GM12878 (cell line): ENCODE measurements at regions not wholly inside any gene's neighbourhood (a gene's known extent, or its start where the extent isn't known, plus 50 kb on each side); places are given as distances from the start of the nearest gene placed in this dataset.

Experiments used
- ATF7 ChIP-seq: fragments of 450-650 bp; IDR thresholded peaks from 2 replicates; pipeline ENCODE4 v1.6.1; 2016; ENCODE audit warnings: low read depth, mild to moderate bottlenecking
- GABPA ChIP-seq: IDR thresholded peaks from 2 replicates; pipeline ENCODE4 v1.6.1; 2014; ENCODE audit warnings: antibody characterized with exemption, low read depth, mild to moderate bottlenecking, inconsistent platforms
- KAT2A ChIP-seq: conservative IDR thresholded peaks from 2 replicates; pipeline ENCODE4 v1.6.1; 2011; ENCODE audit warnings: low read depth, low read length; ENCODE audit not compliant: control insufficient read depth
- LARP7 ChIP-seq: fragments of 450-650 bp; IDR thresholded peaks from 2 replicates; pipeline ENCODE4 v1.6.1; 2017; ENCODE audit warnings: mild to moderate bottlenecking
- MXI1 ChIP-seq: fragments of 150-350 bp; IDR thresholded peaks from 2 replicates; pipeline ENCODE4 v1.6.1; 2011; ENCODE audit warnings: low read depth, mild to moderate bottlenecking, inconsistent platforms, low read length, improper control_type of control experiment
- MYB ChIP-seq: fragments of 150-350 bp; IDR thresholded peaks from 2 replicates; pipeline ENCODE4 v1.6.1; 2014; ENCODE audit warnings: mild to moderate bottlenecking, low read depth, low read length, borderline replicate concordance
- RBBP5 ChIP-seq: fragments of 200-600 bp; sonication (generic); conservative IDR thresholded peaks from 2 replicates; pipeline ENCODE4 v1.6.1; 2016
- SMAD1 ChIP-seq: fragments of 450-650 bp; IDR thresholded peaks from 2 replicates; pipeline ENCODE4 v1.6.1; 2018; ENCODE audit warnings: mild to moderate bottlenecking, low read depth; ENCODE audit not compliant: partially characterized antibody
- TCF7 ChIP-seq: IDR thresholded peaks from 2 replicates; pipeline ENCODE4 v1.6.1; 2014; ENCODE audit warnings: antibody characterized with exemption, borderline replicate concordance
- ZNF274 ChIP-seq: IDR thresholded peaks from one replicate; pipeline ENCODE4 v1.8.0; 2011; ENCODE audit not compliant: insufficient read length, insufficient read depth
- TF ChIP-seq, protein P1 (sequence below): fragments of 450-650 bp; IDR thresholded peaks from 2 replicates; pipeline ENCODE4 v1.6.1; 2017; ENCODE audit warnings: mild to moderate bottlenecking
- TF ChIP-seq, protein P2 (sequence below): fragments of 450-650 bp; formaldehyde crosslinking; IDR thresholded peaks from 2 replicates; pipeline ENCODE4 v1.5.0; 2022; ENCODE audit warnings: mild to moderate bottlenecking, missing genetic modification characterization
- TF ChIP-seq, protein P3 (sequence below): fragments of 450-650 bp; IDR thresholded peaks from 2 replicates; pipeline ENCODE4 v1.6.1; 2017; ENCODE audit warnings: borderline replicate concordance

DNA sequence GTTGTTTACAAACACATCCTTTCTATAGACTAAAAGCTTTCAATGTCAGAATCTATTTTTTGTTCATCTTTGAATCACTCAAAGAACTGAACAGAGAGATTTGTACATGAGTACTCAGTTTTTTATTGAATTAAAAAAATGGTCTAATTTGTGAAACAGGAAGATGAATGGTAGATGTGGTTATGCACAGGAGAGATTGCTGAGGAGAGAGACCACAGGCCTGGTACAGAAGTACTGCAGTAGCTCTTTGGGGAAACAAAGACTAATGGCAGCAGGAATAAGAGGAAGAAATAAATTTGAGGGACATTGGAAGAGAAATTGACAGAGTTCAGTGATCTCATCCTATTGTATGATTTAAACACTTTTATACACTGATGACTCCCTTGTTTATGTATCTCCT lies 222.0 kb upstream of the ARGLU1 start (continued):
- TF ChIP-seq GABPA (no peak), MXI1 (no peak), ZNF274 (no peak), LARP7 (no peak), RBBP5 (no peak), ATF7 (no peak), KAT2A (no peak), SMAD1 (no peak), MYB (no peak), TCF7 (no peak)
- TF ChIP-seq, protein P1, sequence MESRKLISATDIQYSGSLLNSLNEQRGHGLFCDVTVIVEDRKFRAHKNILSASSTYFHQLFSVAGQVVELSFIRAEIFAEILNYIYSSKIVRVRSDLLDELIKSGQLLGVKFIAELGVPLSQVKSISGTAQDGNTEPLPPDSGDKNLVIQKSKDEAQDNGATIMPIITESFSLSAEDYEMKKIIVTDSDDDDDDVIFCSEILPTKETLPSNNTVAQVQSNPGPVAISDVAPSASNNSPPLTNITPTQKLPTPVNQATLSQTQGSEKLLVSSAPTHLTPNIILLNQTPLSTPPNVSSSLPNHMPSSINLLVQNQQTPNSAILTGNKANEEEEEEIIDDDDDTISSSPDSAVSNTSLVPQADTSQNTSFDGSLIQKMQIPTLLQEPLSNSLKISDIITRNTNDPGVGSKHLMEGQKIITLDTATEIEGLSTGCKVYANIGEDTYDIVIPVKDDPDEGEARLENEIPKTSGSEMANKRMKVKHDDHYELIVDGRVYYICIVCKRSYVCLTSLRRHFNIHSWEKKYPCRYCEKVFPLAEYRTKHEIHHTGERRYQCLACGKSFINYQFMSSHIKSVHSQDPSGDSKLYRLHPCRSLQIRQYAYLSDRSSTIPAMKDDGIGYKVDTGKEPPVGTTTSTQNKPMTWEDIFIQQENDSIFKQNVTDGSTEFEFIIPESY, result no peak
- TF ChIP-seq, protein P2, sequence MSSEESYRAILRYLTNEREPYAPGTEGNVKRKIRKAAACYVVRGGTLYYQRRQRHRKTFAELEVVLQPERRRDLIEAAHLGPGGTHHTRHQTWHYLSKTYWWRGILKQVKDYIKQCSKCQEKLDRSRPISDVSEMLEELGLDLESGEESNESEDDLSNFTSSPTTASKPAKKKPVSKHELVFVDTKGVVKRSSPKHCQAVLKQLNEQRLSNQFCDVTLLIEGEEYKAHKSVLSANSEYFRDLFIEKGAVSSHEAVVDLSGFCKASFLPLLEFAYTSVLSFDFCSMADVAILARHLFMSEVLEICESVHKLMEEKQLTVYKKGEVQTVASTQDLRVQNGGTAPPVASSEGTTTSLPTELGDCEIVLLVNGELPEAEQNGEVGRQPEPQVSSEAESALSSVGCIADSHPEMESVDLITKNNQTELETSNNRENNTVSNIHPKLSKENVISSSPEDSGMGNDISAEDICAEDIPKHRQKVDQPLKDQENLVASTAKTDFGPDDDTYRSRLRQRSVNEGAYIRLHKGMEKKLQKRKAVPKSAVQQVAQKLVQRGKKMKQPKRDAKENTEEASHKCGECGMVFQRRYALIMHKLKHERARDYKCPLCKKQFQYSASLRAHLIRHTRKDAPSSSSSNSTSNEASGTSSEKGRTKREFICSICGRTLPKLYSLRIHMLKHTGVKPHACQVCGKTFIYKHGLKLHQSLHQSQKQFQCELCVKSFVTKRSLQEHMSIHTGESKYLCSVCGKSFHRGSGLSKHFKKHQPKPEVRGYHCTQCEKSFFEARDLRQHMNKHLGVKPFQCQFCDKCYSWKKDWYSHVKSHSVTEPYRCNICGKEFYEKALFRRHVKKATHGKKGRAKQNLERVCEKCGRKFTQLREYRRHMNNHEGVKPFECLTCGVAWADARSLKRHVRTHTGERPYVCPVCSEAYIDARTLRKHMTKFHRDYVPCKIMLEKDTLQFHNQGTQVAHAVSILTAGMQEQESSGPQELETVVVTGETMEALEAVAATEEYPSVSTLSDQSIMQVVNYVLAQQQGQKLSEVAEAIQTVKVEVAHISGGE (CRISPR knock-in tag), result no peak
- TF ChIP-seq, protein P3, sequence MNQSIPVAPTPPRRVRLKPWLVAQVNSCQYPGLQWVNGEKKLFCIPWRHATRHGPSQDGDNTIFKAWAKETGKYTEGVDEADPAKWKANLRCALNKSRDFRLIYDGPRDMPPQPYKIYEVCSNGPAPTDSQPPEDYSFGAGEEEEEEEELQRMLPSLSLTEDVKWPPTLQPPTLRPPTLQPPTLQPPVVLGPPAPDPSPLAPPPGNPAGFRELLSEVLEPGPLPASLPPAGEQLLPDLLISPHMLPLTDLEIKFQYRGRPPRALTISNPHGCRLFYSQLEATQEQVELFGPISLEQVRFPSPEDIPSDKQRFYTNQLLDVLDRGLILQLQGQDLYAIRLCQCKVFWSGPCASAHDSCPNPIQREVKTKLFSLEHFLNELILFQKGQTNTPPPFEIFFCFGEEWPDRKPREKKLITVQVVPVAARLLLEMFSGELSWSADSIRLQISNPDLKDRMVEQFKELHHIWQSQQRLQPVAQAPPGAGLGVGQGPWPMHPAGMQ, result no peak
